ENCODE measurements at regions not wholly inside any gene's neighbourhood (a gene's known extent, or its start where the extent isn't known, plus 50 kb on each side); places are given as distances from the start of the nearest gene placed in this dataset.

- no peak for DNase-seq (ENCODE audit: low spot score)
Measured at GRCh38 chr10:131651674-131652437, 249.0 kb upstream of the PPP2R2D start.

GRCh38 chr10:131652438-131653139 lies 248.2 kb upstream of the PPP2R2D start:
- no peak for DNase-seq (ENCODE audit: low spot score)

GRCh38 chr10:131653140-131653539 lies 247.7 kb upstream of the PPP2R2D start:
- DNase-seq (ENCODE audit: low spot score) = no peak

GRCh38 chr10:131653554-131654470 lies 247.0 kb upstream of the PPP2R2D start:
- DNase-seq (ENCODE audit: low spot score) = no peak

- DNase-seq (ENCODE audit: low spot score) = no peak
Measured at GRCh38 chr10:131654471-131655087, 246.2 kb upstream of the PPP2R2D start.

- no peak for DNase-seq (ENCODE audit: low spot score)
Measured at GRCh38 chr10:131655101-131655849, 245.5 kb upstream of the PPP2R2D start.

- DNase-seq (ENCODE audit: low spot score) = no peak
Measured at GRCh38 chr10:131656009-131656408, 244.8 kb upstream of the PPP2R2D start.

- DNase-seq (ENCODE audit: low spot score) = no peak
Measured at GRCh38 chr10:131656431-131656841, 244.4 kb upstream of the PPP2R2D start.

- no peak for DNase-seq (ENCODE audit: low spot score)
Measured at GRCh38 chr10:131657318-131657984, 243.4 kb upstream of the PPP2R2D start.

GRCh38 chr10:131657985-131658330 lies 242.8 kb upstream of the PPP2R2D start:
- no peak for DNase-seq (ENCODE audit: low spot score)

- no peak for DNase-seq (ENCODE audit: low spot score)
Measured at GRCh38 chr10:131658476-131659110, 242.2 kb upstream of the PPP2R2D start.

GRCh38 chr10:131660427-131660826 lies 240.4 kb upstream of the PPP2R2D start:
- no peak for DNase-seq (ENCODE audit: low spot score)

- DNase-seq (ENCODE audit: low spot score) = no peak
Measured at GRCh38 chr10:131662851-131663250, 238.0 kb upstream of the PPP2R2D start.

GRCh38 chr10:131663351-131663750 lies 237.5 kb upstream of the PPP2R2D start:
- no peak for DNase-seq (ENCODE audit: low spot score)

- no peak for DNase-seq (ENCODE audit: low spot score)
Measured at GRCh38 chr10:131666091-131666490, 234.7 kb upstream of the PPP2R2D start.

- no peak for DNase-seq (ENCODE audit: low spot score)
Measured at GRCh38 chr10:131667047-131667446, 233.8 kb upstream of the PPP2R2D start.

GRCh38 chr10:131667561-131667960 lies 233.2 kb upstream of the PPP2R2D start:
- no peak for DNase-seq (ENCODE audit: low spot score)

GRCh38 chr10:131668903-131669302 lies 231.9 kb upstream of the PPP2R2D start:
- DNase-seq (ENCODE audit: low spot score) = no peak

- no peak for DNase-seq (ENCODE audit: low spot score)
Measured at GRCh38 chr10:131669838-131670237, 231.0 kb upstream of the PPP2R2D start.

- no peak for DNase-seq (ENCODE audit: low spot score)
Measured at GRCh38 chr10:131670341-131670740, 230.5 kb upstream of the PPP2R2D start.
